GM18517 (cell line): ENCODE measurements at regions not wholly inside any gene's neighbourhood (a gene's known extent, or its start where the extent isn't known, plus 50 kb on each side); places are given as distances from the start of the nearest gene placed in this dataset.
"Not testable (repeated sequence)": the region's sequence is repeated elsewhere in the genome, so short reads cannot be mapped to it uniquely, and the experiment has no call there.

Experiments
- ATAC-seq: cut with Tn5 transposase; IDR thresholded peaks from one replicate; pipeline ENCODE4 v1.9.1; 2021; ENCODE audit warnings: mild to moderate bottlenecking, moderate library complexity; ENCODE audit not compliant: unreplicated experiment

GRCh38 chr2:184993746-184994145 lies 395.4 kb downstream of the ZNF804A start:
- ATAC-seq = no peak

- ATAC-seq = no peak
Measured at GRCh38 chr2:185006481-185006880, 408.2 kb downstream of the ZNF804A start.

- no peak for ATAC-seq
Measured at GRCh38 chr2:185012643-185013042, 414.3 kb downstream of the ZNF804A start.

- no peak for ATAC-seq
Measured at GRCh38 chr2:185014076-185014475, 415.7 kb downstream of the ZNF804A start.

GRCh38 chr2:185025891-185026290 lies 427.6 kb downstream of the ZNF804A start:
- ATAC-seq = not testable (repeated sequence)

GRCh38 chr2:185035906-185036305 lies 437.6 kb downstream of the ZNF804A start:
- ATAC-seq = no peak

GRCh38 chr2:185044323-185044874 lies 446.1 kb downstream of the ZNF804A start:
- ATAC-seq = no peak

- ATAC-seq = no peak
Measured at GRCh38 chr2:185050804-185051203, 452.5 kb downstream of the ZNF804A start.

- no peak for ATAC-seq
Measured at GRCh38 chr2:185063761-185064160, 465.4 kb downstream of the ZNF804A start.

- ATAC-seq = no peak
Measured at GRCh38 chr2:185066128-185066527, 467.8 kb downstream of the ZNF804A start.

- ATAC-seq = no peak
Measured at GRCh38 chr2:185069107-185069506, 470.8 kb downstream of the ZNF804A start.

GRCh38 chr2:185074156-185074555 lies 475.8 kb downstream of the ZNF804A start:
- no peak for ATAC-seq

GRCh38 chr2:185082749-185083148 lies 484.4 kb downstream of the ZNF804A start:
- ATAC-seq = no peak

GRCh38 chr2:185108588-185108987 lies 510.3 kb downstream of the ZNF804A start:
- no peak for ATAC-seq

GRCh38 chr2:185127412-185127811 lies 529.1 kb downstream of the ZNF804A start:
- ATAC-seq = no peak

- no peak for ATAC-seq
Measured at GRCh38 chr2:185128346-185128745, 530.0 kb downstream of the ZNF804A start.

- ATAC-seq = no peak
Measured at GRCh38 chr2:185128996-185129395, 530.7 kb downstream of the ZNF804A start.

- no peak for ATAC-seq
Measured at GRCh38 chr2:185130685-185131084, 532.4 kb downstream of the ZNF804A start.

GRCh38 chr2:185132501-185133041 lies 534.2 kb downstream of the ZNF804A start:
- ATAC-seq = no peak

GRCh38 chr2:185137700-185138099 lies 539.4 kb downstream of the ZNF804A start:
- no peak for ATAC-seq

GRCh38 chr2:185142677-185143076 lies 544.3 kb downstream of the ZNF804A start:
- ATAC-seq = no peak

- no peak for ATAC-seq
Measured at GRCh38 chr2:185144159-185144919, 546.0 kb downstream of the ZNF804A start.
